NB4 (cell line): ENCODE measurements at regions not wholly inside any gene's neighbourhood (a gene's known extent, or its start where the extent isn't known, plus 50 kb on each side); places are given as distances from the start of the nearest gene placed in this dataset.
A peak's percentile ranks its signal among the peaks of the same experiment; 100 is the strongest.

ENCODE experiments used
- DNase-seq: peaks from one replicate; pipeline ENCODE4 v3.0.0; 2010; ENCODE audit warnings: low read depth
- H3K4me3 ChIP-seq: one replicate; pipeline ENCODE4 v1.5.1; 2011; ENCODE audit warnings: mild to moderate bottlenecking, low read depth, low read length, moderate library complexity
- MYC ChIP-seq: IDR thresholded peaks from 2 replicates; pipeline ENCODE4 v1.6.1; 2011; ENCODE audit warnings: low read depth, low read length
- POLR2A ChIP-seq: IDR thresholded peaks from 2 replicates; pipeline ENCODE4 v1.6.1; 2011; ENCODE audit warnings: mild to moderate bottlenecking; ENCODE audit not compliant: insufficient read length; ENCODE audit errors: extremely low read depth
- TF ChIP-seq, protein P1 (sequence below): IDR thresholded peaks from 2 replicates; pipeline ENCODE4 v1.6.1; 2011; ENCODE audit warnings: low read depth, low read length
- TF ChIP-seq, protein P2 (sequence below): IDR thresholded peaks from one replicate; pipeline ENCODE4 v1.5.1; 2012; ENCODE audit warnings: low read depth, low read length

DNA sequence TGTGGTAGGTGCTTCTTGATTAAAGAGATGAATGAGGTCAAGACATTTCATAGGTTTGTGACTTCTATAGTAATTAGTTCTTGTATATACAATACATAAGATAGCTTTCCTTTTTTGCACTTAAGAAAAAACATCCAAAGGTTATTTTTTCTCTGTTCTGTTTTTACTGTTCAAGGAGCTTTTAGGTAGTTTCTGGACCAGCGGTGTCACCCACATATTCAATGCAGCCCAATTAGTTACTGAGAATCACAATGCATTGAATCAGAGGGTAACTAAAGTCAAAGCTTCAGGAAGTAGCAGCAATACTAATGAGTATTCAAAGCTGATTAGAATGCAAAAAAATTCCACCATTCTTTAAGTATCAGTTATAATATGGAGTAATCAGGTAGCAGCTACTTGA lies 211.6 kb downstream of the SH2D1A start:
- H3K4me3 ChIP-seq = no peak overlapping the region
- TF ChIP-seq, protein P1, sequence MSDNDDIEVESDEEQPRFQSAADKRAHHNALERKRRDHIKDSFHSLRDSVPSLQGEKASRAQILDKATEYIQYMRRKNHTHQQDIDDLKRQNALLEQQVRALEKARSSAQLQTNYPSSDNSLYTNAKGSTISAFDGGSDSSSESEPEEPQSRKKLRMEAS = no peak
- TF ChIP-seq, protein P2, sequence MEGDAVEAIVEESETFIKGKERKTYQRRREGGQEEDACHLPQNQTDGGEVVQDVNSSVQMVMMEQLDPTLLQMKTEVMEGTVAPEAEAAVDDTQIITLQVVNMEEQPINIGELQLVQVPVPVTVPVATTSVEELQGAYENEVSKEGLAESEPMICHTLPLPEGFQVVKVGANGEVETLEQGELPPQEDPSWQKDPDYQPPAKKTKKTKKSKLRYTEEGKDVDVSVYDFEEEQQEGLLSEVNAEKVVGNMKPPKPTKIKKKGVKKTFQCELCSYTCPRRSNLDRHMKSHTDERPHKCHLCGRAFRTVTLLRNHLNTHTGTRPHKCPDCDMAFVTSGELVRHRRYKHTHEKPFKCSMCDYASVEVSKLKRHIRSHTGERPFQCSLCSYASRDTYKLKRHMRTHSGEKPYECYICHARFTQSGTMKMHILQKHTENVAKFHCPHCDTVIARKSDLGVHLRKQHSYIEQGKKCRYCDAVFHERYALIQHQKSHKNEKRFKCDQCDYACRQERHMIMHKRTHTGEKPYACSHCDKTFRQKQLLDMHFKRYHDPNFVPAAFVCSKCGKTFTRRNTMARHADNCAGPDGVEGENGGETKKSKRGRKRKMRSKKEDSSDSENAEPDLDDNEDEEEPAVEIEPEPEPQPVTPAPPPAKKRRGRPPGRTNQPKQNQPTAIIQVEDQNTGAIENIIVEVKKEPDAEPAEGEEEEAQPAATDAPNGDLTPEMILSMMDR = no peak
- TF ChIP-seq POLR2A = no peak
- TF ChIP-seq MYC = no peak
- DNase-seq = no peak

DNA sequence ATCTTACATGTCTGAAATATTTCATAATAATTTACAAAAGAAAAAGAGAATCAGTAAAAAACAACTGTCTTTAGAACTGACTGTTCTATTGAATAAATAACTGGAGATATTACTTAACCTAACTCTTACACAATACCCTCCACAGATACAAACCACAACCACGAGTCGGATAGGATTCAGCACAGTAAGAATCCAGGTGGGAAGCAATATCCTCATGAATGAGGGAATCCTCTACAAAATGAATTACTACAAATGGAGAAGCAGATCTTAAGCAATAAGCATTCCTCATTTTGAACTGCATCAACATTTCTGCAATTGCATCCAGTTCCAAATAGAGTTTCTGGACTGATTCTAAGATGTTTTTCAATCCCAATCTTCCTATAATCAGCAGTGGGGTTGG lies 227.1 kb downstream of the SH2D1A start:
- peak; percentile 4 for DNase-seq
- TF ChIP-seq POLR2A = no peak
- TF ChIP-seq, protein P1 = no peak
- TF ChIP-seq, protein P2 = no peak
- TF ChIP-seq MYC = no peak
- no peak overlapping the region for H3K4me3 ChIP-seq

DNA sequence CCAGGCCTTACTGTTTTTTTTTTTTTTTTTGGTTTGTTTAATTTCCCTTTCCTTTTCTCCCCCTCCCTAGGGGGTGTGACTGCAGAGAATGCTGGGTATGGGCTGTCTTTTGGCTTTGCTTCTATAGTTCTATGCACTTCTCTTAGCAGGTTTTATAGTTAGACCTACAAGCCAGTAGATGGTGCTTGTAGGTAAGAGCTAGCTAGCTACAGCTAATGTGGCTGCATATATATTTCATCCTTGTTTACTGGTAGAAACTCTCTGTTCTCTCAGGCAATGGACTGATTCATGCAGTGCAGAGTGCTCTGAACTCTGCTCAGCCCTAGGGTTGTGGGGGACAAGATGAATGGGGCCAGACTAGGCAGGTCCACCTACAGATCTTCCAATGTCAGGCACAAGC lies 246.4 kb downstream of the SH2D1A start:
- TF ChIP-seq MYC (no peak), POLR2A (no peak)
- H3K4me3 ChIP-seq = no peak overlapping the region
- DNase-seq = no peak

DNA sequence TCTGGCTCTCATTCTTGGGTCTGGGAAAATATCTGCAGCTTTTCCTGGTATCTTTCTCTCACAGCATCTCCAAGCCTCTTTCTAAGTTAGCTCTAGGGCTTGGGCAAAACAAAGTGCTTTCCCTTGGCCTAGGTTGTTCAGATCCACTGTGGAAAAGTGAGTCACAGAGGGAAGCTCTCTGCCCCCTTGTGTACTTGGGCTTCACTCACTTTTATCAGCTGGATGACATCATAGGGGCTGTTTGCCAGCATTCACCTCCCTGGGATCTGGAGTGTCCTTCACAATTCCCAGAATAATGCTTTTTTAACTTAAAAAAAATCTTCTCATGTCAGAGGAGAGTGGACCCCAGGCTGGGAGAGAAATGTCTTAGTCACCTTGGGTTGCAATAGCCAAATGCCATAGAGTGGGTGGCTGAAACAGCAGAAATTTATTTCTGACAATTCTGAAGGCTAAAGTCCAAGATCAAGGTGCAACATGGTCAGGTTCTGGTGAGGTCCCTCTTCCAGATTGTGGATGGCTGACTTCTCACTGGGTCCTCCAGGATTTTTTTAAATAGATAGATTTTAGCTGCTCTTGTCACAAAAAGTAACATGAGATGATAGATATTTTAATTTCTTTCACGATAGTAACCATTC lies 247.8 kb downstream of the SH2D1A start:
- DNase-seq = no peak
- TF ChIP-seq POLR2A = no peak
- TF ChIP-seq, protein P2 = no peak
- no peak for TF ChIP-seq MYC
- TF ChIP-seq, protein P1 = no peak
- H3K4me3 ChIP-seq = no peak overlapping the region

DNA sequence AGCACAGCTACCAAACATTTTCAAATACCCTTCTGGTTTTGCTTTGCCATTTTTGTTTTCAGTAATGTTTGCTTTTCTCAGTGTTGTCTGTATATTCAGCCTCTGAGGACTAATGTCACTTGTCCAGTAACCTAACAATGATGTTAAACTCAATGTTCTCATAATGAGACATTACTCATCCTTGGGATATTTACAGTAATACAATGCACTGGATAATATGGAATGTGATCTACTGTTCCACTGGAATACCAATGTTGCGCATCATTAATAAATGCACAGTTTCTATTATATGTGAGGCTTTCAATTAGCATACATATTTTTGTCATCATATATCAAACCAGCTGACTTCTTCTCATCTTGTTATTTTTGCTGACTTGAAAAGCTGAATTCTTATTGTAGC lies 259.1 kb downstream of the SH2D1A start:
- DNase-seq = no peak
- TF ChIP-seq, protein P1 = no peak
- no peak for TF ChIP-seq POLR2A
- no peak for TF ChIP-seq MYC
- TF ChIP-seq, protein P2 = no peak
- H3K4me3 ChIP-seq = no peak overlapping the region

DNA sequence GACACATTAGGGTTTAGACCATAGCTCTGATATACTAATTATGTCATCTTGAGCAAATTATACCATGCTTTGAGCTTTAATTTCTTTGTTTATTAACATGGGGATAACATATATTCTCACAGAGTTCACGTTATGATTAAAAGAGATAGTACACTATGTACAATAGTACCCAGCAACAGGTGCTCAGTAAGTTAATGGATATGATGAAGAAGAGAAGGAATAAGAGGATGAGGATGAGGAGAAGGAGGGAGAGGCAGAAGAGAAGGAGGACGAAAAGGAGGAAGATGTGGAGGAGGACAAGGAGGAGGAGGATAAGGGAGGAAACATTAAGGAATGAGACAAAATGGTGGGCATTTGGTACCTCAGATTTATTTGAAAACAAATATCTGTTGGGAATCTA lies 260.4 kb downstream of the SH2D1A start:
- H3K4me3 ChIP-seq = no peak overlapping the region
- no peak for TF ChIP-seq MYC
- TF ChIP-seq, protein P2 = no peak
- no peak for TF ChIP-seq POLR2A
- TF ChIP-seq, protein P1 = no peak
- no peak for DNase-seq
